ENCODE measurements at regions not wholly inside any gene's neighbourhood (a gene's known extent, or its start where the extent isn't known, plus 50 kb on each side); places are given as distances from the start of the nearest gene placed in this dataset.

DNA sequence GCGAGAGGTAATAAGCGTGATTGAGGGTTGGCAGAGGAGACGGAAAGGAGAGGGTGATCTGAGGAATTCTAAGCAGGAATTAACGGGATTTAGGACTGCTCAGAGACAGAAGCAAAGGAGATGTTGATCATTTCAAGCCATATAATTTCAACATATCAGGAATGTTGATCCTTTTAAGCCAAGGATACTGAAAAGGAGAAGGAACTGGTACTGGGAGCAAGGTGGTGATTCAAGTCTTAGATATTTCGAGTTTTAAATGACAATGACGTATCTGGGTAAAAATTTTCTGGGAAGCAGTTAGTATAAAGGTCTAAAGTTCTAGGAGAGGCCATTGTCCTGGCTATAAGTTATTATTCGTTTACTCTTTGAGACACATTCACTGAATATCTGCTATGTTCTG, 91.3 kb upstream of the OGFRL1 start:
- TF ChIP-seq, protein P1, sequence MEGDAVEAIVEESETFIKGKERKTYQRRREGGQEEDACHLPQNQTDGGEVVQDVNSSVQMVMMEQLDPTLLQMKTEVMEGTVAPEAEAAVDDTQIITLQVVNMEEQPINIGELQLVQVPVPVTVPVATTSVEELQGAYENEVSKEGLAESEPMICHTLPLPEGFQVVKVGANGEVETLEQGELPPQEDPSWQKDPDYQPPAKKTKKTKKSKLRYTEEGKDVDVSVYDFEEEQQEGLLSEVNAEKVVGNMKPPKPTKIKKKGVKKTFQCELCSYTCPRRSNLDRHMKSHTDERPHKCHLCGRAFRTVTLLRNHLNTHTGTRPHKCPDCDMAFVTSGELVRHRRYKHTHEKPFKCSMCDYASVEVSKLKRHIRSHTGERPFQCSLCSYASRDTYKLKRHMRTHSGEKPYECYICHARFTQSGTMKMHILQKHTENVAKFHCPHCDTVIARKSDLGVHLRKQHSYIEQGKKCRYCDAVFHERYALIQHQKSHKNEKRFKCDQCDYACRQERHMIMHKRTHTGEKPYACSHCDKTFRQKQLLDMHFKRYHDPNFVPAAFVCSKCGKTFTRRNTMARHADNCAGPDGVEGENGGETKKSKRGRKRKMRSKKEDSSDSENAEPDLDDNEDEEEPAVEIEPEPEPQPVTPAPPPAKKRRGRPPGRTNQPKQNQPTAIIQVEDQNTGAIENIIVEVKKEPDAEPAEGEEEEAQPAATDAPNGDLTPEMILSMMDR (IDR thresholded peaks at IDR 0.05), result no peak
- Histone ChIP-seq H4K20me1 (ENCODE audit: insufficient read depth, low read length) (no peaks in the 10 kb centered on the region), H3K9me3 (replicated peaks in 1 of 2; ENCODE audit: control insufficient read depth in 1 of 2, insufficient read depth in 1 of 2, low read length in 2 of 2) (peaks cover 0 to 10% of the 10 kb centered on the region in 2 donors), H3K79me2 (ENCODE audit: insufficient read depth, low read length) (no peaks in the 10 kb centered on the region), H3K27ac (ENCODE audit: low read depth in 1 of 2, low read length in 2 of 2) (no peak overlapping the region), H3K9ac (ENCODE audit: insufficient read depth, low read length, poor library complexity, severe bottlenecking) (no peak overlapping the region), H3K4me1 (ENCODE audit: control insufficient read depth in 1 of 2, insufficient read depth in 2 of 2, low read length in 2 of 2) (no peaks in the 10 kb centered on the region), H3K27me3 (ENCODE audit: control insufficient read depth in 2 of 2, insufficient read depth in 2 of 2, low read length in 2 of 2) (no peaks in the 10 kb centered on the region), H3K36me3 (replicated peaks in 1 of 2; ENCODE audit: control insufficient read depth in 1 of 2, insufficient read depth in 2 of 2, low read length in 2 of 2) (no peaks in the 10 kb centered on the region), H2AFZ (ENCODE audit: insufficient read depth, low read depth, low read length, poor library complexity, severe bottlenecking) (no peak overlapping the region), H3K4me2 (replicated peaks; ENCODE audit: extremely low read depth, low read length, poor library complexity, severe bottlenecking) (no peak overlapping the region), H3K4me3 (replicated peaks in 1 of 3; ENCODE audit: low read depth in 2 of 3, low read length in 3 of 3) (no peak overlapping the region)
- Mint-ChIP-seq H3K36me3 (peaks cover 0 to 2% of the 10 kb centered on the region in 2 donors), H3K27me3 (ENCODE audit: low read depth in 3 of 3) (peaks cover 0 to 4% (median 0%) of the 10 kb centered on the region in 3 donors), H3K9me3 (peaks cover 3 to 14% (median 7%) of the 10 kb centered on the region in 7 donors), H3K27ac (no peak overlapping the region), H3K4me1 (peaks cover 7% of the 10 kb centered on the region), H3K4me3 (no peak overlapping the region)
- DNase-seq, result no peak
- 100% methylated on average over 3 of the region's 7 CpGs for WGBS (ENCODE audit: insufficient coverage)
- intact Hi-C loops (cut with micrococcal nuclease), result no loop called here

DNA sequence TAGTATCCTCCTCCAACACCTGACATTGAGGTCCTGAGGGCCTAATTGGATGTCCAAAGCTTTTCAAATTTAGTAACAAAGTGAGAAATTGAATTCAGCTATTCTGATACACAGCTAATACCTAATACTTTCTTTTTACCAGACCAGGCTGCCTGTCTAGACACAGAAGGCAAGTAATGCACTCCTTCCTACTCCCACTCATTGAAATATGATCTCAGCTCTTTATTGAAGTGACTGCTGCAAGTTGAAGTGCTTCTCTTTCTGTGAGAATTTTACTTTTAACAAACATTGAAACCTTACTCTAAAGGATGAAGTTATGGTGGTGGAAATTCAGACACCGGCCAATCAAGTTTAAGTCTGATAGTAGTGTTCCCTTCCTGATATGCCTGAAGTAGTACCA, 90.8 kb upstream of the OGFRL1 start:
- Mint-ChIP-seq H3K9me3 (peaks cover 3 to 14% (median 7%) of the 10 kb centered on the region in 7 donors), H3K27me3 (ENCODE audit: low read depth in 3 of 3) (peaks cover 0 to 4% (median 0%) of the 10 kb centered on the region in 3 donors), H3K4me1 (peaks cover 7% of the 10 kb centered on the region), H3K36me3 (peaks cover 0 to 2% of the 10 kb centered on the region in 2 donors), H3K27ac (no peak overlapping the region), H3K4me3 (no peak overlapping the region)
- Histone ChIP-seq H3K27me3 (ENCODE audit: control insufficient read depth in 2 of 2, insufficient read depth in 2 of 2, low read length in 2 of 2) (no peaks in the 10 kb centered on the region), H3K4me2 (replicated peaks; ENCODE audit: extremely low read depth, low read length, poor library complexity, severe bottlenecking) (no peak overlapping the region), H2AFZ (ENCODE audit: insufficient read depth, low read depth, low read length, poor library complexity, severe bottlenecking) (no peak overlapping the region), H3K36me3 (replicated peaks in 1 of 2; ENCODE audit: control insufficient read depth in 1 of 2, insufficient read depth in 2 of 2, low read length in 2 of 2) (no peaks in the 10 kb centered on the region), H3K4me3 (replicated peaks in 1 of 3; ENCODE audit: low read depth in 2 of 3, low read length in 3 of 3) (no peak overlapping the region), H3K9me3 (replicated peaks in 1 of 2; ENCODE audit: control insufficient read depth in 1 of 2, insufficient read depth in 1 of 2, low read length in 2 of 2) (peaks cover 0 to 10% of the 10 kb centered on the region in 2 donors), H4K20me1 (ENCODE audit: insufficient read depth, low read length) (no peaks in the 10 kb centered on the region), H3K4me1 (ENCODE audit: control insufficient read depth in 1 of 2, insufficient read depth in 2 of 2, low read length in 2 of 2) (no peaks in the 10 kb centered on the region), H3K79me2 (ENCODE audit: insufficient read depth, low read length) (no peaks in the 10 kb centered on the region), H3K27ac (ENCODE audit: low read depth in 1 of 2, low read length in 2 of 2) (no peak overlapping the region), H3K9ac (ENCODE audit: insufficient read depth, low read length, poor library complexity, severe bottlenecking) (no peak overlapping the region)
- no peak for DNase-seq
- WGBS (ENCODE audit: insufficient coverage), result no CpG with 5 or more reads among the region's 1 CpG
- intact Hi-C loops (cut with micrococcal nuclease), result no loop called here
- TF ChIP-seq, protein P1 (IDR thresholded peaks at IDR 0.05), result no peak
